SK-N-MC (cell line): ENCODE measurements at regions not wholly inside any gene's neighbourhood (a gene's known extent, or its start where the extent isn't known, plus 50 kb on each side); places are given as distances from the start of the nearest gene placed in this dataset.

Source experiments
- EZH2 ChIP-seq: fragments of 200-600 bp; sonication (generic); IDR thresholded peaks from one replicate; pipeline ENCODE4 v1.6.1; 2017; ENCODE audit warnings: antibody characterized with exemption
- FOXP2 ChIP-seq: optimal IDR thresholded peaks from 2 replicates; pipeline ENCODE3; 2011; ENCODE audit warnings: mild to moderate bottlenecking, moderate library complexity; ENCODE audit not compliant: insufficient read depth; ENCODE audit errors: extremely low read length, control extremely low read depth

GRCh38 chr7:27395626-27396025 is 153.0 kb downstream of the EVX1 start:
- TF ChIP-seq FOXP2 (no peak), EZH2 (no peak)
